OCI-LY3 (cell line): ENCODE measurements at regions not wholly inside any gene's neighbourhood (a gene's known extent, or its start where the extent isn't known, plus 50 kb on each side); places are given as distances from the start of the nearest gene placed in this dataset.
"Not testable (repeated sequence)": the region's sequence is repeated elsewhere in the genome, so short reads cannot be mapped to it uniquely, and the experiment has no call there.

ENCODE experiments used
- H2AFZ ChIP-seq: fragments of 200-600, 300-600 bp; shearing (Covaris generic); 2 replicates; pipeline ENCODE4 v1.6.0; 2014; ENCODE audit warnings: antibody characterized with exemption, low read depth, low read length
- H3K27ac ChIP-seq: fragments of 200-600, 300-600 bp; sonication (generic); 2 replicates; pipeline ENCODE4 v1.5.1; 2014; ENCODE audit warnings: mild to moderate bottlenecking, low read length, moderate library complexity, mixed read lengths
- H3K27me3 ChIP-seq: fragments of 200-600, 300-600 bp; sonication (generic); 2 replicates; pipeline ENCODE4 v1.6.1; 2014; ENCODE audit warnings: low read depth, low read length, mixed read lengths
- H3K36me3 ChIP-seq: fragments of 200-600, 300-600 bp; sonication (generic); replicated peaks from 2 replicates; pipeline ENCODE3; 2014; ENCODE audit warnings: low read depth, low read length, mixed read lengths
- H3K4me1 ChIP-seq: fragments of 300-600, 200-600 bp; sonication (generic); 2 replicates; pipeline ENCODE4 v1.6.1; 2014; ENCODE audit warnings: low read length, mixed read lengths
- H3K4me2 ChIP-seq: fragments of 200-600, 300-600 bp; sonication (generic); 2 replicates; pipeline ENCODE4 v1.6.1; 2014; ENCODE audit warnings: low read length, mixed read lengths
- H3K4me3 ChIP-seq: fragments of 300-600, 200-600 bp; sonication (generic); 2 replicates; pipeline ENCODE4 v1.5.1; 2014; ENCODE audit warnings: antibody characterized with exemption, mild to moderate bottlenecking, low read length, moderate library complexity
- H3K79me2 ChIP-seq: fragments of 300-600, 200-600 bp; shearing (Covaris generic); 2 replicates; pipeline ENCODE4 v1.6.1; 2014; ENCODE audit warnings: mild to moderate bottlenecking, low read length, mixed read lengths
- H3K9ac ChIP-seq: fragments of 300-600, 200-600 bp; shearing (Covaris generic); 2 replicates; pipeline ENCODE4 v1.6.0; 2014; ENCODE audit warnings: mild to moderate bottlenecking, low read length, moderate library complexity
- H3K9me3 ChIP-seq: fragments of 200-600, 300-600 bp; shearing (Covaris generic); 2 replicates; pipeline ENCODE4 v1.6.1; 2014; ENCODE audit warnings: low read length, mixed read lengths; ENCODE audit not compliant: insufficient read depth
- H4K20me1 ChIP-seq: fragments of 200-600, 300-600 bp; sonication (generic); 2 replicates; pipeline ENCODE4 v1.6.1; 2016; ENCODE audit warnings: low read length, mixed read lengths; ENCODE audit not compliant: insufficient read depth
- EZH2phosphoT487 ChIP-seq: fragments of 200-600 bp; shearing (Covaris generic); IDR thresholded peaks from 2 replicates; pipeline ENCODE4 v1.6.1; 2018; ENCODE audit warnings: antibody characterized with exemption, mixed run types, low read depth
- TF ChIP-seq, protein P1 (sequence below): fragments of 200-600, 300-600 bp; sonication (generic); IDR thresholded peaks from 2 replicates; pipeline ENCODE4 v1.5.1; 2014; ENCODE audit warnings: antibody characterized with exemption, low read length, low read depth

DNA sequence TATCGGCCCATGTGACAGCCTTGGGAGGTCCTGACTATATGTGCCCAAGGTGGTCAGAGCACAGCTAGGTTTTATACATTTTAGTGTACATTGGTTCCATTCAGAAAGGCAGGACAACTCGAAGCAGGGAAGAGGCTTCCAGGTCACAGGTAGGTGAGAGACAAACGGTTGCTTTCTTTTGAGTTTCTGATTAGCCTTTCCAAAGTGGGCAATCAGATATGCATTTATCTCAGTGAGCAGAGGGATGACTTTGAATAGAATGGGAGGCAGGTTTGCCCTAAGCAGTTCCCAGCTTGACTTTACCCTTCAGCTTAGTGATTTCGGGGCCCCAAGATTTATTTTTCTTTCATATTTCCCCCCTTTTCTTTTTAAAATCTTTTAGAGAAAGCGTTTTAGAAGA, 87.6 kb upstream of the PPP2R5C start:
- H4K20me1 ChIP-seq, result no peaks in the 10 kb centered on the region
- peaks cover 5% of the 10 kb centered on the region; the same call in 1 of the 2 replicates for H3K27me3 ChIP-seq
- no peak overlapping the region for H2AFZ ChIP-seq
- TF ChIP-seq EZH2phosphoT487, result no peak
- TF ChIP-seq, protein P1, sequence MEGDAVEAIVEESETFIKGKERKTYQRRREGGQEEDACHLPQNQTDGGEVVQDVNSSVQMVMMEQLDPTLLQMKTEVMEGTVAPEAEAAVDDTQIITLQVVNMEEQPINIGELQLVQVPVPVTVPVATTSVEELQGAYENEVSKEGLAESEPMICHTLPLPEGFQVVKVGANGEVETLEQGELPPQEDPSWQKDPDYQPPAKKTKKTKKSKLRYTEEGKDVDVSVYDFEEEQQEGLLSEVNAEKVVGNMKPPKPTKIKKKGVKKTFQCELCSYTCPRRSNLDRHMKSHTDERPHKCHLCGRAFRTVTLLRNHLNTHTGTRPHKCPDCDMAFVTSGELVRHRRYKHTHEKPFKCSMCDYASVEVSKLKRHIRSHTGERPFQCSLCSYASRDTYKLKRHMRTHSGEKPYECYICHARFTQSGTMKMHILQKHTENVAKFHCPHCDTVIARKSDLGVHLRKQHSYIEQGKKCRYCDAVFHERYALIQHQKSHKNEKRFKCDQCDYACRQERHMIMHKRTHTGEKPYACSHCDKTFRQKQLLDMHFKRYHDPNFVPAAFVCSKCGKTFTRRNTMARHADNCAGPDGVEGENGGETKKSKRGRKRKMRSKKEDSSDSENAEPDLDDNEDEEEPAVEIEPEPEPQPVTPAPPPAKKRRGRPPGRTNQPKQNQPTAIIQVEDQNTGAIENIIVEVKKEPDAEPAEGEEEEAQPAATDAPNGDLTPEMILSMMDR, result no peak
- H3K36me3 ChIP-seq, result no peaks in the 10 kb centered on the region
- no peak overlapping the region for H3K9ac ChIP-seq
- H3K79me2 ChIP-seq, result no peaks in the 10 kb centered on the region
- H3K4me2 ChIP-seq, result no peak overlapping the region
- no peaks in the 10 kb centered on the region for H3K4me1 ChIP-seq
- H3K4me3 ChIP-seq, result no peak overlapping the region
- H3K9me3 ChIP-seq, result no peaks in the 10 kb centered on the region; the same call in none of the 2 replicates
- H3K27ac ChIP-seq, result no peak overlapping the region

DNA sequence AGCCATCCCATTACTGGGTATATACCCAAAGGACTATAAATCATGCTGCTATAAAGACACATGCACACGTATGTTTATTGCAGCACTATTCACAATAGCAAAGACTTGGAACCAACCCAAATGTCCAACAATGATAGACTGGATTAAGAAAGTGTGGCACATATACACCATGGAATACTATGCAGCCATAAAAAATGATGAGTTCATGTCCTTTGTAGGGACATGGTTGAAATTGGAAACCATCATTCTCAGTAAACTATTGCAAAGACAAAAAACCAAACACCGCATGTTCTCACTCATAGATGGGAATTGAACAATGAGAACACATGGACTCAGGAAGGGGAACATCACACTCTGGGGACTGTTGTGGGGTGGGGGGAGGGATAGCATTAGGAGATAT, 85.7 kb upstream of the PPP2R5C start:
- H3K79me2 ChIP-seq, H3K27ac ChIP-seq, H3K4me1 ChIP-seq: not testable (repeated sequence)

DNA sequence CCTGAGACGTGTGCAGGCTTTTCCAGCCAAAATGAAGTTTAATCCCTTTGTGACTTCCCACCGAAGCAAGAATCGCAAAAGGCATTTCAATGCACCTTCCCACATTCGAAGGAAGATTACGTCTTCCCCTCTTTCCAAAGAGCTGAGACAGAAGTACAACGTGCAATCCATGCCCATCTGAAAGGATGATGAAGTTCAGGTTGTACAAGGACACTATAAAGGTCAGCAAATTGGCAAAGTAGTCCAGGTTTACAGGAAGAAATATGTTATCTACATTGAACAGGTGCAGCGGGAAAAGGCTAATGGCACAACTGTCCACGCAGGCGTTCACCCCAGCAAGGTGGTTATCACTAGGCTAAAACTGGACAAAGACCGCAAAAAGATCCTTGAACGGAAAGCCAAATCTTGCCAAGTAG, 83.6 kb upstream of the PPP2R5C start:
- H4K20me1 ChIP-seq, H3K79me2 ChIP-seq, H3K9ac ChIP-seq, H3K27me3 ChIP-seq, H3K9me3 ChIP-seq, H3K4me2 ChIP-seq, H3K4me3 ChIP-seq, H3K36me3 ChIP-seq, H3K4me1 ChIP-seq, H3K27ac ChIP-seq, H2AFZ ChIP-seq: not testable (repeated sequence)

More for the DNA sequence above, 85.7 kb upstream of the PPP2R5C start:
- not testable (repeated sequence) for H2AFZ ChIP-seq, H3K9me3 ChIP-seq, H3K27me3 ChIP-seq, H4K20me1 ChIP-seq, H3K4me3 ChIP-seq, H3K9ac ChIP-seq, H3K36me3 ChIP-seq, H3K4me2 ChIP-seq

DNA sequence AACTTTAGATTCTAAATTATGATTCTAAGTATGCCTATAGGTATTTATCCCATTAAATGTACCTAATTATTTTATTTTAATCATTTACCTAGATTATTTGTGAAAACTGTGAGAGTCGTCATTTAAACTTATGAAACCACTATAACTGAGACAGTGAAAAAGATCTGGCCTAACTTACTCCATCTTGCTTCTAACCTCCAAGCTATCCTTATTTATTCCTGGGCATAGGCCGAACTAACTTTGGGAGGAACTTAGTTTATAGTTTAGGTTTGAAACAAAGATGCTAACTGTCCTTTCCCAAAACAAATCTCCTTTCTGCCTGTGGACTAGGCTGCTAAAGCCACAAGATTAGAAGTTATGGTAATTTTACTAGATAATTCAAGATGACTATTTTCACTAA, 79.7 kb upstream of the PPP2R5C start:
- Histone ChIP-seq H3K4me2 (no peak overlapping the region), H3K27me3 (no peaks in the 10 kb centered on the region), H3K79me2 (no peaks in the 10 kb centered on the region), H3K36me3 (no peaks in the 10 kb centered on the region), H3K27ac (no peak overlapping the region), H3K9me3 (no peaks in the 10 kb centered on the region), H3K4me1 (no peaks in the 10 kb centered on the region), H3K9ac (no peak overlapping the region), H2AFZ (no peak overlapping the region), H4K20me1 (no peaks in the 10 kb centered on the region), H3K4me3 (no peak overlapping the region)
- TF ChIP-seq EZH2phosphoT487, result no peak
- TF ChIP-seq, protein P1, result no peak

DNA sequence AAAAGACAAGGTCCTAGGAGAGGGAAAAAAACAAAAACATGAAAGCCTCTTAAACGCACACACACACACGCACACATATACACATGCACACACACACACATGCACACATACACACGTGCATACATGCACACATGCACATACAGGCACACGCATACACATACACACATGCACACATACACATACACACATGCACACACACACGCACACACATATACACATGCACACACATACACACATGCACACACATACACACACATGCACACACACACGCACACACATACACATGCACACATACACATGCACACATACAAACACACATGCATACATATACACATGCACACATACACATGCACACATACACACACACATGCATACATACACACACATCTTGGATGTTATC, 78.1 kb upstream of the PPP2R5C start:
- H3K4me3 ChIP-seq, result no peak overlapping the region
- no peak overlapping the region for H2AFZ ChIP-seq
- no peaks in the 10 kb centered on the region for H3K9me3 ChIP-seq
- no peaks in the 10 kb centered on the region for H3K27me3 ChIP-seq
- H3K4me1 ChIP-seq, result no peaks in the 10 kb centered on the region
- no peak overlapping the region for H3K9ac ChIP-seq
- no peaks in the 10 kb centered on the region for H3K79me2 ChIP-seq
- no peak overlapping the region for H3K4me2 ChIP-seq
- TF ChIP-seq EZH2phosphoT487, result no peak
- TF ChIP-seq, protein P1, result no peak
- H3K36me3 ChIP-seq, result no peaks in the 10 kb centered on the region
- no peak overlapping the region for H3K27ac ChIP-seq
- no peaks in the 10 kb centered on the region for H4K20me1 ChIP-seq
